ENCODE measurements at regions not wholly inside any gene's neighbourhood (a gene's known extent, or its start where the extent isn't known, plus 50 kb on each side); places are given as distances from the start of the nearest gene placed in this dataset.
"Not testable (repeated sequence)": the region's sequence is repeated elsewhere in the genome, so short reads cannot be mapped to it uniquely, and the experiment has no call there.

GRCh38 chr7:66558660-66559465, 69.8 kb upstream of the KCTD7 start:
- no peak overlapping the region for H3K27ac ChIP-seq
- intact Hi-C loops (cut with DNase I) = no loop called here
- peaks cover 12% of the 10 kb centered on the region for H3K4me1 ChIP-seq
- ATAC-seq (no peak), DNase-seq (no peak)
- no peak overlapping the region for H3K4me3 ChIP-seq
- peaks cover 0 to 4% of the 10 kb centered on the region in 2 donors for H3K36me3 ChIP-seq (replicated peaks in 1 of 2; ENCODE audit: insufficient read depth in 1 of 2, low read depth in 2 of 2)
- H3K9me3 ChIP-seq = no peaks in the 10 kb centered on the region
- no peak for TF ChIP-seq CTCF (IDR thresholded peaks at IDR 0.05)
- TF ChIP-seq POLR2A (IDR thresholded peaks at IDR 0.05) = no peak
- 65 to 73% methylated on average over 9 to 17 of the region's 17 CpGs for WGBS, 2 donors
- H3K27me3 ChIP-seq = no peaks in the 10 kb centered on the region

- no peak overlapping the region for H3K27ac ChIP-seq
- no peaks in the 10 kb centered on the region for H3K27me3 ChIP-seq
- H3K9me3 ChIP-seq = no peaks in the 10 kb centered on the region
- no peaks in the 10 kb centered on the region for H3K36me3 ChIP-seq (replicated peaks in 1 of 2; ENCODE audit: insufficient read depth in 1 of 2, low read depth in 2 of 2)
- no peak for ATAC-seq
- H3K4me3 ChIP-seq = no peak overlapping the region
- intact Hi-C loops (cut with DNase I) = no loop called here
- peaks cover 7% of the 10 kb centered on the region for H3K4me1 ChIP-seq
- no peak for TF ChIP-seq POLR2A (IDR thresholded peaks at IDR 0.05)
- no peak for TF ChIP-seq CTCF (IDR thresholded peaks at IDR 0.05)
- no peak for DNase-seq
- 70 to 76% methylated on average over 7 of the region's 7 CpGs for WGBS, 2 donors
Measured at GRCh38 chr7:66564045-66564444, 64.6 kb upstream of the KCTD7 start.

- intact Hi-C loops (cut with DNase I); ATAC-seq; H3K4me3 ChIP-seq; DNase-seq; H3K27me3 ChIP-seq; H3K36me3 ChIP-seq (replicated peaks in 1 of 2; ENCODE audit: insufficient read depth in 1 of 2, low read depth in 2 of 2); H3K9me3 ChIP-seq; H3K27ac ChIP-seq; H3K4me1 ChIP-seq: not testable (repeated sequence)
- 86% methylated on average over 1 of the region's 1 CpG for WGBS, 2 donors
Measured at GRCh38 chr7:66570179-66570578, 58.5 kb upstream of the KCTD7 start.

GRCh38 chr7:66571568-66571967, 57.1 kb upstream of the KCTD7 start:
- no peaks in the 10 kb centered on the region for H3K9me3 ChIP-seq
- intact Hi-C loops (cut with DNase I) = no loop called here
- H3K36me3 ChIP-seq (replicated peaks in 1 of 2; ENCODE audit: insufficient read depth in 1 of 2, low read depth in 2 of 2) = peaks cover 5 to 8% of the 10 kb centered on the region in 2 donors
- H3K27ac ChIP-seq = no peak overlapping the region
- ATAC-seq (no peak), DNase-seq (no peak)
- H3K27me3 ChIP-seq = no peaks in the 10 kb centered on the region
- peaks cover 5% of the 10 kb centered on the region for H3K4me1 ChIP-seq
- no peak overlapping the region for H3K4me3 ChIP-seq
- no peak for TF ChIP-seq CTCF (IDR thresholded peaks at IDR 0.05)
- no peak for TF ChIP-seq POLR2A (IDR thresholded peaks at IDR 0.05)

- H3K36me3 ChIP-seq (replicated peaks in 1 of 2; ENCODE audit: insufficient read depth in 1 of 2, low read depth in 2 of 2); H3K9me3 ChIP-seq; H3K27ac ChIP-seq; ATAC-seq; intact Hi-C loops (cut with DNase I); H3K4me3 ChIP-seq; H3K27me3 ChIP-seq; DNase-seq: not testable (repeated sequence)
- WGBS, 2 donors = 76 to 83% methylated on average over 9 of the region's 9 CpGs
- peaks cover 12% of the 10 kb centered on the region for H3K4me1 ChIP-seq
Measured at GRCh38 chr7:66573782-66574495, 54.7 kb upstream of the KCTD7 start.

GRCh38 chr7:66574768-66575167, 53.9 kb upstream of the KCTD7 start:
- H3K36me3 ChIP-seq (replicated peaks in 1 of 2; ENCODE audit: insufficient read depth in 1 of 2, low read depth in 2 of 2); H3K27ac ChIP-seq; H3K4me3 ChIP-seq; intact Hi-C loops (cut with DNase I); H3K27me3 ChIP-seq; H3K9me3 ChIP-seq; DNase-seq; ATAC-seq: not testable (repeated sequence)
- WGBS, 2 donors = 77 to 90% methylated on average over 5 of the region's 5 CpGs
- H3K4me1 ChIP-seq = peaks cover 12% of the 10 kb centered on the region
